OCI-LY1 (cell line): ENCODE measurements at regions not wholly inside any gene's neighbourhood (a gene's known extent, or its start where the extent isn't known, plus 50 kb on each side); places are given as distances from the start of the nearest gene placed in this dataset.

Experiments
- H2AFZ ChIP-seq: fragments of 200-600 bp; sonication (generic), shearing (Covaris generic); 2 replicates; pipeline ENCODE4 v1.6.0; 2014; ENCODE audit warnings: antibody characterized with exemption, mild to moderate bottlenecking, low read length
- H3F3A ChIP-seq: fragments of 200-600 bp; sonication (generic), shearing (Covaris generic); 2 replicates; pipeline ENCODE4 v1.6.0; 2014; ENCODE audit warnings: mild to moderate bottlenecking, antibody characterized with exemption, low read length, moderate library complexity; ENCODE audit not compliant: insufficient read depth
- H3K27ac ChIP-seq: fragments of 200-600 bp; sonication (generic); 2 replicates; pipeline ENCODE4 v1.5.1; 2014; ENCODE audit warnings: low read length, mixed run types, mild to moderate bottlenecking, low read depth; ENCODE audit not compliant: poor library complexity, severe bottlenecking
- H3K27me3 ChIP-seq: fragments of 200-600 bp; sonication (generic); 2 replicates; pipeline ENCODE4 v1.6.0; 2014; ENCODE audit warnings: antibody characterized with exemption, mild to moderate bottlenecking, low read length, moderate library complexity; ENCODE audit not compliant: insufficient read depth
- H3K36me3 ChIP-seq: fragments of 200-600 bp; sonication (generic); 2 replicates; pipeline ENCODE4 v1.6.1; 2014; ENCODE audit warnings: mild to moderate bottlenecking, antibody characterized with exemption, low read length, moderate library complexity, mixed read lengths; ENCODE audit not compliant: insufficient read depth
- H3K4me1 ChIP-seq: fragments of 200-600 bp; sonication (generic); 2 replicates; pipeline ENCODE4 v1.5.1; 2014; ENCODE audit warnings: mild to moderate bottlenecking, low read length, moderate library complexity; ENCODE audit not compliant: insufficient read depth, severe bottlenecking
- H3K4me2 ChIP-seq: fragments of 200-600 bp; sonication (generic), shearing (Covaris generic); 2 replicates; pipeline ENCODE4 v1.6.1; 2014; ENCODE audit warnings: low read length
- H3K4me3 ChIP-seq: fragments of 200-600 bp; sonication (generic); 2 replicates; pipeline ENCODE4 v1.5.1; 2014; ENCODE audit warnings: low read length, low read depth, mild to moderate bottlenecking, mixed read lengths; ENCODE audit not compliant: poor library complexity, severe bottlenecking
- H3K79me2 ChIP-seq: fragments of 200-600 bp; shearing (Covaris generic); 2 replicates; pipeline ENCODE4 v1.6.1; 2016; ENCODE audit warnings: mixed run types, low read length, mixed read lengths; ENCODE audit not compliant: insufficient read depth
- H3K9ac ChIP-seq: fragments of 200-600 bp; sonication (generic), shearing (Covaris generic); 2 replicates; pipeline ENCODE4 v1.6.1; 2014; ENCODE audit warnings: mild to moderate bottlenecking, low read length, mixed read lengths
- H3K9me2 ChIP-seq: fragments of 200-600 bp; sonication (generic), shearing (Covaris generic); 2 replicates; pipeline ENCODE4 v1.6.1; 2014; ENCODE audit warnings: low read depth, mild to moderate bottlenecking, low read length, mixed read lengths
- H3K9me3 ChIP-seq: fragments of 200-600 bp; shearing (Covaris generic); 2 replicates; pipeline ENCODE4 v1.6.1; 2014; ENCODE audit warnings: low read length, mixed read lengths
- H4K20me1 ChIP-seq: fragments of 200-600 bp; sonication (generic), shearing (Covaris generic); 2 replicates; pipeline ENCODE4 v1.6.0; 2016; ENCODE audit warnings: mild to moderate bottlenecking, low read length; ENCODE audit not compliant: insufficient read depth
- CTCF ChIP-seq: fragments of 200-600 bp; sonication (generic), shearing (Covaris generic); IDR thresholded peaks from 2 replicates; pipeline ENCODE4 v1.5.1; 2017; ENCODE audit warnings: mild to moderate bottlenecking, antibody characterized with exemption, low read length, moderate library complexity, mixed read lengths
- EZH2 ChIP-seq: fragments of 200-600 bp; sonication (generic), shearing (Covaris generic); IDR thresholded peaks from 2 replicates; pipeline ENCODE4 v1.8.0; 2017; ENCODE audit warnings: borderline replicate concordance, mixed run types, mild to moderate bottlenecking, antibody characterized with exemption, low read length, moderate library complexity, mixed read lengths

- no peaks in the 10 kb centered on the region for H4K20me1 ChIP-seq
- TF ChIP-seq CTCF (no peak), EZH2 (no peak)
- no peak overlapping the region for H2AFZ ChIP-seq
- no peaks in the 10 kb centered on the region for H3K4me1 ChIP-seq
- no peaks in the 10 kb centered on the region for H3K27me3 ChIP-seq
- no peaks in the 10 kb centered on the region for H3K79me2 ChIP-seq
- no peaks in the 10 kb centered on the region for H3K36me3 ChIP-seq
- H3K9ac ChIP-seq, result no peak overlapping the region
- H3K4me2 ChIP-seq, result no peak overlapping the region
- H3K9me2 ChIP-seq, result no peaks in the 10 kb centered on the region
- H3K27ac ChIP-seq, result no peak overlapping the region
- no peaks in the 10 kb centered on the region for H3F3A ChIP-seq
- no peaks in the 10 kb centered on the region for H3K9me3 ChIP-seq
- H3K4me3 ChIP-seq, result no peak overlapping the region
These were observed 503.8 kb upstream of the CCDC179 start for GRCh38 chr11:23364076-23364475.

- Histone ChIP-seq H3K79me2 (no peaks in the 10 kb centered on the region), H3K9me2 (no peaks in the 10 kb centered on the region), H3K27me3 (no peaks in the 10 kb centered on the region), H2AFZ (no peak overlapping the region), H3K4me2 (no peak overlapping the region), H3K4me3 (no peak overlapping the region), H4K20me1 (no peaks in the 10 kb centered on the region), H3K4me1 (no peaks in the 10 kb centered on the region), H3K9me3 (no peaks in the 10 kb centered on the region), H3F3A (no peaks in the 10 kb centered on the region), H3K9ac (no peak overlapping the region), H3K36me3 (no peaks in the 10 kb centered on the region), H3K27ac (no peak overlapping the region)
- TF ChIP-seq EZH2 (no peak), CTCF (no peak)
These were observed 510.5 kb upstream of the CCDC179 start for GRCh38 chr11:23370580-23371275.

DNA sequence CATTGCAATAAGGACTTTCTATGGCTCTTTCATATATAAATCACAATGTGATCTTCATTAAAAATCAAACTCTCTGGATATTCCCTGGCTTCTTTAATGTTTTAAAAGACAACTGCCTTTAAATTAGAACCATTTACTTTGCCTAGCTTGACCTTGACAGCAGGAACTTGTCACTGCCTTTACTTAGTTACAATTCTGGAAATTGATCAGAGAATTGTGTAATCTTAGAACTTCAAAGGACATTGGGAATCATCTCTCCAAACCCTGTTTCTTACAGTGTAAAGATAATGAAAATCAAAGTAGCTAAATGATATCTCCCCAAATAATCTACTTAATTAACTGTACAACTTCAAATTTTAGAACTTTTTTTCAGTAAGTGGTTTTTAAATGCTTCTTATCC is 517.6 kb upstream of the CCDC179 start:
- H3K79me2 ChIP-seq, result no peaks in the 10 kb centered on the region
- no peak overlapping the region for H3K4me3 ChIP-seq
- H4K20me1 ChIP-seq, result no peaks in the 10 kb centered on the region
- H3F3A ChIP-seq, result no peaks in the 10 kb centered on the region
- no peaks in the 10 kb centered on the region for H3K9me2 ChIP-seq
- H3K36me3 ChIP-seq, result no peaks in the 10 kb centered on the region
- no peaks in the 10 kb centered on the region for H3K9me3 ChIP-seq
- no peak overlapping the region for H3K9ac ChIP-seq
- H3K27ac ChIP-seq, result no peak overlapping the region
- no peaks in the 10 kb centered on the region for H3K4me1 ChIP-seq
- TF ChIP-seq EZH2 (no peak), CTCF (no peak)
- H3K27me3 ChIP-seq, result no peaks in the 10 kb centered on the region
- no peak overlapping the region for H3K4me2 ChIP-seq
- H2AFZ ChIP-seq, result no peak overlapping the region
